Left ventricle myocardium inferior (tissue), 1 donor: ENCODE measurements at regions not wholly inside any gene's neighbourhood (a gene's known extent, or its start where the extent isn't known, plus 50 kb on each side); places are given as distances from the start of the nearest gene placed in this dataset.

ENCODE experiments used
- DNase-seq: peaks from one replicate; pipeline ENCODE4 v3.0.0-alpha.2; 2020
- H3K27ac ChIP-seq: fragments of 200-600 bp; replicated peaks from 2 replicates; pipeline ENCODE4 v1.8.0; 2021
- H3K27me3 ChIP-seq: fragments of 200-600 bp; 2 replicates; pipeline ENCODE4 v1.8.0; 2021; ENCODE audit warnings: low read depth
- H3K36me3 ChIP-seq: fragments of 200-600 bp; 2 replicates; pipeline ENCODE4 v1.8.0; 2021
- H3K4me1 ChIP-seq: fragments of 200-600 bp; 2 replicates; pipeline ENCODE4 v1.8.0; 2021
- H3K4me3 ChIP-seq: fragments of 200-600 bp; 2 replicates; pipeline ENCODE4 v1.8.0; 2021; ENCODE audit warnings: mild to moderate bottlenecking, moderate library complexity
- H3K9me3 ChIP-seq: fragments of 200-600 bp; replicated peaks from 2 replicates; pipeline ENCODE4 v1.8.0; 2021
- CTCF ChIP-seq: fragments of 200-600 bp; IDR thresholded peaks from 2 replicates; pipeline ENCODE4 v1.8.0; 2021; ENCODE audit warnings: antibody characterized with exemption, mild to moderate bottlenecking, borderline replicate concordance
- intact Hi-C: fragments of 100-400 bp; cut with micrococcal nuclease; formaldehyde crosslinking; loops from one replicate; pipeline ENCODE4 v1.11.0; 2022
- donor health status: DM: no; HTN: yes; CAD: no; lungs with severe emphysema.

- Histone ChIP-seq H3K4me3 (no peak overlapping the region), H3K27me3 (no peaks in the 10 kb centered on the region), H3K27ac (no peak overlapping the region), H3K9me3 (no peaks in the 10 kb centered on the region), H3K36me3 (no peaks in the 10 kb centered on the region), H3K4me1 (no peaks in the 10 kb centered on the region)
- TF ChIP-seq CTCF = no peak
- intact Hi-C loops = no loop called here
- no peak for DNase-seq
Observed at GRCh38 chr11:92101920-92102319, 122.7 kb upstream of the FAT3 start.

GRCh38 chr11:92099183-92099582 is 125.4 kb upstream of the FAT3 start:
- DNase-seq = no peak
- intact Hi-C loops = no loop called here

GRCh38 chr11:92098172-92098571 is 126.4 kb upstream of the FAT3 start:
- H3K27ac ChIP-seq = no peak overlapping the region
- H3K36me3 ChIP-seq = no peaks in the 10 kb centered on the region
- H3K27me3 ChIP-seq = no peaks in the 10 kb centered on the region
- TF ChIP-seq CTCF = no peak
- no peaks in the 10 kb centered on the region for H3K9me3 ChIP-seq
- no peak overlapping the region for H3K4me3 ChIP-seq
- no peak for DNase-seq
- intact Hi-C loops = no loop called here
- H3K4me1 ChIP-seq = no peaks in the 10 kb centered on the region

More at GRCh38 chr11:92099183-92099582, 125.4 kb upstream of the FAT3 start:
- no peak for TF ChIP-seq CTCF
- Histone ChIP-seq H3K4me1 (no peaks in the 10 kb centered on the region), H3K36me3 (no peaks in the 10 kb centered on the region), H3K27me3 (no peaks in the 10 kb centered on the region), H3K27ac (no peak overlapping the region), H3K9me3 (no peaks in the 10 kb centered on the region), H3K4me3 (no peak overlapping the region)

GRCh38 chr11:92087725-92088537 is 136.7 kb upstream of the FAT3 start:
- DNase-seq = no peak
- H3K36me3 ChIP-seq = no peaks in the 10 kb centered on the region
- H3K27ac ChIP-seq = no peak overlapping the region
- TF ChIP-seq CTCF = no peak
- no peaks in the 10 kb centered on the region for H3K4me1 ChIP-seq
- intact Hi-C loops = no loop called here
- H3K9me3 ChIP-seq = peaks cover 14% of the 10 kb centered on the region
- H3K4me3 ChIP-seq = no peak overlapping the region
- H3K27me3 ChIP-seq = no peaks in the 10 kb centered on the region

GRCh38 chr11:92083123-92083522 is 141.5 kb upstream of the FAT3 start:
- Histone ChIP-seq H3K9me3 (peaks cover 17% of the 10 kb centered on the region), H3K27me3 (no peaks in the 10 kb centered on the region), H3K4me3 (no peak overlapping the region), H3K36me3 (no peaks in the 10 kb centered on the region), H3K27ac (no peak overlapping the region), H3K4me1 (no peaks in the 10 kb centered on the region)
- no peak for TF ChIP-seq CTCF
- intact Hi-C loops = no loop called here
- DNase-seq = no peak
